ENCODE measurements at regions not wholly inside any gene's neighbourhood (a gene's known extent, or its start where the extent isn't known, plus 50 kb on each side); places are given as distances from the start of the nearest gene placed in this dataset.
"Not testable (repeated sequence)": the region's sequence is repeated elsewhere in the genome, so short reads cannot be mapped to it uniquely, and the experiment has no call there.

GRCh38 chr5:34154988-34155387 is 112.0 kb upstream of the C1QTNF3 start:
- not testable (repeated sequence) for TF ChIP-seq CTCF, POLR2A (IDR thresholded peaks at IDR 0.05)

Data from right lobe of liver (tissue), 4 donors.